ENCODE measurements at regions not wholly inside any gene's neighbourhood (a gene's known extent, or its start where the extent isn't known, plus 50 kb on each side); places are given as distances from the start of the nearest gene placed in this dataset.

DNA sequence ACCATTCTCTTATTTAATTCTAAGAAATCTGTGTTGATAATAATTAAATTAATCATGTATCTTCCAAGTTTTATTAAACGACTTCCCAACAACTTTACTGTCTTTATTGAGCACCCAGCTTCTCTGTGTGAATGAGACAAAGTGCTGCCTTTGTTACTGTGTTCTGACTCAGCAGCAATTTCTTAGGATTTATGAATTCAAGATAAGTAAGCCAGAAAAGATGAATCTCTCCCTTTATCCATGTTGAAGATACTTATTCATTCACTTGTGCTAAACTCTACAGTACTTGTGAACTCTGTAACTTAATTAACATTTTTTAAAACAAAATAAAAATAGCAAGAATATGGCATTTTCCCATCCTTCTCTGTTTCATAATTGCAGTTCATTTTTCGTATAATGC is 1403.3 kb upstream of the DDX18 start:
- TF ChIP-seq, protein P1, sequence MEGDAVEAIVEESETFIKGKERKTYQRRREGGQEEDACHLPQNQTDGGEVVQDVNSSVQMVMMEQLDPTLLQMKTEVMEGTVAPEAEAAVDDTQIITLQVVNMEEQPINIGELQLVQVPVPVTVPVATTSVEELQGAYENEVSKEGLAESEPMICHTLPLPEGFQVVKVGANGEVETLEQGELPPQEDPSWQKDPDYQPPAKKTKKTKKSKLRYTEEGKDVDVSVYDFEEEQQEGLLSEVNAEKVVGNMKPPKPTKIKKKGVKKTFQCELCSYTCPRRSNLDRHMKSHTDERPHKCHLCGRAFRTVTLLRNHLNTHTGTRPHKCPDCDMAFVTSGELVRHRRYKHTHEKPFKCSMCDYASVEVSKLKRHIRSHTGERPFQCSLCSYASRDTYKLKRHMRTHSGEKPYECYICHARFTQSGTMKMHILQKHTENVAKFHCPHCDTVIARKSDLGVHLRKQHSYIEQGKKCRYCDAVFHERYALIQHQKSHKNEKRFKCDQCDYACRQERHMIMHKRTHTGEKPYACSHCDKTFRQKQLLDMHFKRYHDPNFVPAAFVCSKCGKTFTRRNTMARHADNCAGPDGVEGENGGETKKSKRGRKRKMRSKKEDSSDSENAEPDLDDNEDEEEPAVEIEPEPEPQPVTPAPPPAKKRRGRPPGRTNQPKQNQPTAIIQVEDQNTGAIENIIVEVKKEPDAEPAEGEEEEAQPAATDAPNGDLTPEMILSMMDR (IDR thresholded peaks at IDR 0.05; ENCODE audit: low read depth, low read length, missing control alignments): no peak
- no peak for DNase-seq (ENCODE audit: extremely low read depth, low read depth)
- no peak overlapping the region for H3K4me3 ChIP-seq (replicated peaks; ENCODE audit: low read depth, low read length)

DNA sequence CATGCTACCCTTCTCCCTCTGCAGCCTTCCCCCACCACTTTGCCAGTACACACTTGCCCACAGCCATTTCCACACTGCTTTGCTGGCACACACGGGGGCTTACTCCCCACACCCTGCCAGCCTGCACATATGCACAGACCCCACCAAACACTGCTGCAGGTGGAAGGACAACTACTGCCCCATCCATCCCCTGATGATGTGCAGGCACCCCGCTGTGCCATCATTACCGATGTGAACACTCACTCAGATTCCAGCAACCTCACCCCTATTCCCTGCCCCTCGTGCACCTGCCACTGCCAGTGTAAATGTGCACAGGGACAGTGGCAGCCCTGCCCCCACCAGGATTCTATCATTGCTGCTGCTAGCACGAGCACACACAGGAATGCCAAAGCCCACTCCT is 1400.8 kb upstream of the DDX18 start:
- TF ChIP-seq, protein P1 (IDR thresholded peaks at IDR 0.05; ENCODE audit: low read depth, low read length, missing control alignments): no peak
- no peak overlapping the region for H3K4me3 ChIP-seq (replicated peaks; ENCODE audit: low read depth, low read length)
- no peak for DNase-seq (ENCODE audit: extremely low read depth, low read depth)

DNA sequence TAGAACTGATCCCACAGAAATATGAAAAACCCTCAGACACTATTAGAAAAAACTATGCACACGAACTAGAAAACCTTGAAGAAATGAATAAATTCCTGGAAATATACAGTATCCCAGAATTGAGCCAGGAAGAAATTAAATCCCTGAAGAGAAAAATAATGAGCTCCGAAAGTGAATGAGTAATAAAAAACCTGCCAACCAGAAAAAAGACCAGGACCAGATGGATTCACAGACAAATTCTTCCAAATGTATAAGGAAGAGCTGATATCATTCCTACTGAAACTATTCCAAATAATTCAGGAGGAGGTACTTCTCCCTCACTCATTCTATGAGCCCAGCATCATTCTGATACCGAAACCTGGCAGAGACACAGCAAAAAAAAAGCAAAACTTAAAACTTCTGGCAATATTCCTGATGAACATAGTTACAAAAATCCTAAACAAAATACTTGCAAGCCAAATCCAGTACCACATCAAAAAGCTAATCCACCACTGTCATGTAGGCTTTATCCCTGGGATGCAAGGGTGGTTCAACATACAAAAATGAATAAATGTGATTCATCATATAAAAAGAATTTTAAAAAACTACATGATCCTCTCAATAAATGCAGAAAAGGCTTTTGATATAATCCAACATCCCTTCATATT is 1397.6 kb upstream of the DDX18 start:
- DNase-seq (ENCODE audit: extremely low read depth, low read depth): no peak
- TF ChIP-seq, protein P1 (IDR thresholded peaks at IDR 0.05; ENCODE audit: low read depth, low read length, missing control alignments): no peak
- H3K4me3 ChIP-seq (replicated peaks; ENCODE audit: low read depth, low read length): no peak overlapping the region

DNA sequence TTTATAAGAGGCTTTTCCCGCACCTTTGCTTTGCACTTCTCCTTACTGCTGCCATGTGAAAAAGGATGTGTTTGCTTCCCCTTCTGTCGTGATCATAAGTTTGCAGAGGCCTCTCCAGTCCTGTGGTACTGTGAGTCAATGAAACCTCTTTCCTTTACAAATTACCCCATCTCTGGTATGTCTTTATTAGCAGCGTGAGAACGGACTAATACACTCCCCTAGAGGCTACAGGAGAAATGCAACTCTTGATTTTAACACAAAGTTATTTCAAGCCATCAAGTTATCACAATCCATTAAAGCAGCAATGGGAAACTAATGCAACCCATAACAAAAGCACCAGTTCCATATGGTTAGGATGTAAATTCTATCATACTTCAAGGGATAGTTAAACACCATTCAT is 1378.8 kb upstream of the DDX18 start:
- DNase-seq (ENCODE audit: extremely low read depth, low read depth): no peak
- no peak overlapping the region for H3K4me3 ChIP-seq (replicated peaks; ENCODE audit: low read depth, low read length)
- TF ChIP-seq, protein P1 (IDR thresholded peaks at IDR 0.05; ENCODE audit: low read depth, low read length, missing control alignments): no peak

DNA sequence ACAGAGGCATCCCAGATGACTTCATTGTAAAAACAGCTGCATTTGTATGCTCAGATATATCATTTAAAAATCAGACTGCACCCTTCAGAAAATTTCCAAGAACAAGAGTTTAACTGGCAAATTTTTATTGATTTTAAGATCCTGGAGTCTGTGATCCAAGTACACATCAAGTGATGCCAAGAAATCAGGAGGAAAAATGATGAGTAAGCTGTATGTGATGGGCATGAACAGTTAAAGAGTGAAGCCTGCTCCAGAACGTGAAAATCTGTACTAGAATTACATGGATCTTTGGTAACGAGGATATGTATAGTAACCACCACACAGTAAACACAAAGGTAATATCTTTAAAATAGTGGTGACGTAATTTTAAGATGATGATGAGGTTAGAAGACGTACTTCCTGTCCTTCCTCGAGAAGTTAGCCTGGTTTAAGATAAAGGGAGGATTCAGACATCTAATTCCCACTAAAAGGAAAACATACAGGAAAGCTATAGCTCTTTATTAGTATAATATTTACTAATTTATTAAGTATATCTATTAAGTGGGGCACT is 1374.3 kb upstream of the DDX18 start:
- TF ChIP-seq, protein P1 (IDR thresholded peaks at IDR 0.05; ENCODE audit: low read depth, low read length, missing control alignments): no peak
- no peak for DNase-seq (ENCODE audit: extremely low read depth, low read depth)
- H3K4me3 ChIP-seq (replicated peaks; ENCODE audit: low read depth, low read length): no peak overlapping the region

DNA sequence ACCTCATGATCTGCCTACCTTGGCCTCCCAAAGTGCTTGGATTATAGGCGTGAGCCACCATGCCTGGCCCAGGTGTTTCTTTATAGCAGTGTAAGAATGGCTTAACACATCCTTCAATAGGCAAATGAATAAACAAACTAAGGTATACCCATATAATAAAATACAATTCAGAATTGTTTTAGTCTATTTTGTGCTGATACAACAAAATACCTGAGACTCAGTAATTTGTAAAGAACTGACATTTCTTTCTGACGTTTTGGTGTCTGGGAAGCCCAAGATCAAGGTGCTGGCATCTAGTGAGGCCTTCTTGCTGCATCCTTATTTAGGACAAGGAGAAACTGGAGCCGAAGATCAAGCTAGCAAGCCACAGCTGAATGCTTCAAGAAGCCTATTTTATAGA is 1372.1 kb upstream of the DDX18 start:
- TF ChIP-seq, protein P1 (IDR thresholded peaks at IDR 0.05; ENCODE audit: low read depth, low read length, missing control alignments): no peak
- no peak for DNase-seq (ENCODE audit: extremely low read depth, low read depth)

More for the DNA sequence above, 1372.1 kb upstream of the DDX18 start:
- no peak overlapping the region for H3K4me3 ChIP-seq (replicated peaks; ENCODE audit: low read depth, low read length)

Measured in HFF-Myc (cell line).